NCI-H524 (cell line): ENCODE measurements at regions not wholly inside any gene's neighbourhood (a gene's known extent, or its start where the extent isn't known, plus 50 kb on each side); places are given as distances from the start of the nearest gene placed in this dataset.

ENCODE experiments used
- DNase-seq, 2 experiments: peaks; one replicate each; lab custom pipeline; 2025; lab: John Stamatoyannopoulos, UW

DNA sequence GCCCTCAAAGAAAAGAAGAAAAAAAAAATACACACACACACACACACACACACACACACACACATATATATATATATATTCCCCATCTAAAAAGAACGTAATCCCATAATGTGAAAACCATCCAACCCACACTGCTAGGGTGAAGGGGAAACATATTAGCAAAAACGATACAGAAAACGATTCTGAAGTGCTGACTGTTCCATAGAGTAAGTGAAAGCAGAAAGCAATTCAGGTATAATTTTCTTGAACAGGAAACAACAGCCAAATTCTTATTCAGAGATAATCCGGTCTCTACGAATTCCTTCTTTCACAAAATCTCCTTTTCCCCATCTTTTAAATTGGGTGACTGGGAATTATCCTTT lies 393.5 kb downstream of the NOVA1 start:
- no peak for DNase-seq

DNA sequence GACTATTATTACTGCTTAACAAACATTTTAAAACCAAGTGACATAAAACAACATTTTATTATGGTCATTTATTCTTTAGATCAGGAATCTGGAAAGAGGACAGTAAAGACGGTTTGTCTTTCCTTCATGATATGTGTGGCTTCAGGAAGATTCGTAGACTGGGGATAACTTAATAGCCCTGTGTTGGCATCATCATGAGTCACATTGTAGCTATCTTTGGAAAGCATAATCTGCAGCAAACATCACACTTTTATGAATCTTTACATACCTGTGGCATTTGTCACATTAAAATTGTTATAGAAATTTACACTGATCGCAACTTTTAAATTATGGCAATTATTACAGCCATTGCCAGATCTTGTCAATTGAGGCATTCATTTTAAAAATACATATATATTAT lies 397.1 kb downstream of the NOVA1 start:
- DNase-seq, result no peak

DNA sequence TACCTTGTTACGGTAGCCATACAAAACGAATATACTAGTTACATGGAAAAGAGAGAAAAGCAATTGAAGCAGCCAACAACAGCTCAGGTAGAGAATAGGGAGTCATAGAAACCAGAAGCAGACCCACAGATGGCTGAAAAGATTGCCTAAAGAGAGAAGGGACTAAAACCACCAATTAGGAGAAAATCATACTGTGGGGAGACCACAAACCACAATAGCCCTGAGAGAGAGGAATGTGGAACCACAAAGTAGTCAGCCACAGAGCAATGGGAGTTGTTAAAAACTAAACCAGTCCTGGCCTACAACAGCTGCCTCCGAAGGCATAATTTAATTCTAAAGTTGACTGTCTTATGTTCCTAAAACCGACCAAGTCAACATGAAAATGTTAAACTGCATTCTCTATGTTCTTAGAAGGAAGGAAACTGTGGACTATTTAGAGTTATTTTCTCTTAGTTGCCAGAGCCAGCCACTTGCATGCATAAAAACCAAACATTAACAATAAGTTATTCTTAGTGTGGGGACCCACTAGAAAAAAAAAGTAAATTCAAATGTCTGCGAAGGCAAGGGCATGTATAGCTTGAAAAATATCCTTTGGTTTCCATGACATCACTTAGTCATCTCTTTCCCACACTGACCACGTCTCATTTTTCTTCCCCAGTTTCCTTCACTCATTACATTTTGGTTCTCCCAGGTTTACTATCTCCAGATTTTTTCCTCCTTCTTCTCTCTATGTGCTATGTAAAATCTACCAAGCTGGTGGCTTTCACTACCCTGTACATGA lies 398.1 kb downstream of the NOVA1 start:
- no peak for DNase-seq

DNA sequence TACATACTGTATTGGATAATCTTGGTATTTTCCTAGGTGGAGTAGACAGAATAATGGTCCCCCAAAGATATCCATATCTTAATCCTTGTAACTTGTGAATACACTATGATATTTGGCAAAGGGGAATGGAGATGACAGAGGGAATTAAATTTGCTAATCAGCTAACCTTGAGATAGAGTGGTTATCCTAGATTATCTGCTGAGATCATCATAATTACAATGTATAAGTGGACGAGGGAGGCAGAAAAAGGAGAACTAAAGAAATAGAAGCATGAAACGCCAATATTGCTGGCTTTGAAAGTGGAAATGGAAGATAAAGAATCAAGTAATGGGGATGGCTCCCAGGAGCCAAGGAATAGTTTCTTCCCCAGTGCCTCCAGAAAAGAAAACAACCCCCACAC lies 398.7 kb downstream of the NOVA1 start:
- no peak for DNase-seq

DNA sequence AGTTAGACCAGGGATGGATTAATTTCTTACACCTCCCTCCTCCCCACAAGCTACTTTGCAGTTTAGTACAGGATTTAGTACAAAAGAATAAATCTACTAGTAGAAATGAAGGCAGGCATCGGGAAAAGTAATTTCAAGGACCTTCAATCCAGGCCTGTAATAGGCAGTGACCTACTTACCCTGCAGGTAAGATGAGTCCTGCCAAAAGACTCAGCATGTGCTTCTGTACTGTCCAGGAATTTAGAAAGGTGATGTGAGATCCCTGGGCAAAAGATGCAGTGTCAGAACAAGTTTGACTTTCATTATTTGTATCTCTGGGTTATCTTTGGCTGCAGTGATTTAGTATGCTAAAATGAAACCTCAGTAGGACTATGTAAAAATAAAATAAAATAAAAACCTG lies 403.0 kb downstream of the NOVA1 start:
- no peak for DNase-seq

DNA sequence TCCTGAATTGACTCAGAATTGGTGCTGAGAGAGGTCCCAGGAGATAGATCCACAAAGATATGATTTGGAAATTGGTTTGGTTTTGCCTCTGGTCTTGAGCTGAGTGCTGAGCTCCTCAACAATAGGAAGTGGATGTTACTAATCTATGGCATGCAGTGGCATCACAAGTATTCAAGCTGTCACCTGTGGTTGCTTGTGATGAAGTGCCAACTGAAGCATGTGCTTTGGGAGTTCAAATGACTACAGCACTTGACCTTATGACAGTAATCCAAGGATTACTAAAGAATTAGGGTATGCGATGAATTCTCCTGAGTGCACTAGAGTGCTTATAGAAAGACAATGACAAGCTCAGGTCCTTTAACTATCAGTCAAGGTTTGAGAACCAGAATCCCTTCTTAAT lies 406.2 kb downstream of the NOVA1 start:
- DNase-seq, result peak; percentile 95 to 98

DNA sequence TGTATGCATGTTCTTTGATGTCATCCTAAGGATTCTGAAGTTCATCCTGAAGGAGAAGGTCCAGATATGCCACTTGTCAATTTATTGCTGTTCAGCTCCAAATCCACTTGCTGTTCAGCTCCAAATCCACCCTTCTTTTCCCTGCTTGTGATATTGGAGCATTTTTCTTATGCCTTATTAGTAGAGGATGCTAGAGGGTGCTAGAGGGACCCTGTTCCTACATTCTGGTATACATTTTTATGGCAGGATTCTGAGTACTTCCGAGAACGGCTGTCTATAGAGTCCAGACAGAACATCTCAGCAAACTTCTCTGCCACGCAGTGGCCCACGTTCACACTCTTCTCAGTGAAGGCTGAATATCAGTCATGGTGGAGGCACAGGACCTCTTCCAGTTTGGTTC lies 406.7 kb downstream of the NOVA1 start:
- peak in 1 of 2 experiments; percentile 44 for DNase-seq

DNA sequence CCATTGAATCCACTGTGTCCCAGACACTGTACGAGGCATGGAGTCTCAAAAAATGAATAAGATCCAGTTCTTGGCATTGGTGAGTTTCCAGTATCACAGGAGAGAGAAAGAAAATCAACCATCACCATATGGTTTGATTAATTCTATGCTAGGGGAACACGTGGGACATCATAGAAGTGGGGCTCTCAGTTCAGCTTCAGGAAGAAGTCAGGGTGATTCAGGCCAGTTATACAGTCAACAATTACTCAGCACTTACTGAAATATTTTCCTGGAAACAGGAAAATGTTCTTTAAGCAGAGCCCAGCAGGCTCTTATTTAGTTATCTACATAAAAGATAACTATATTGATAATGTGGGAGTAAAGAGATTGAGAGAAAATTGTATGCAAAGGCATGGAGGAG lies 407.2 kb downstream of the NOVA1 start:
- DNase-seq, result no peak

DNA sequence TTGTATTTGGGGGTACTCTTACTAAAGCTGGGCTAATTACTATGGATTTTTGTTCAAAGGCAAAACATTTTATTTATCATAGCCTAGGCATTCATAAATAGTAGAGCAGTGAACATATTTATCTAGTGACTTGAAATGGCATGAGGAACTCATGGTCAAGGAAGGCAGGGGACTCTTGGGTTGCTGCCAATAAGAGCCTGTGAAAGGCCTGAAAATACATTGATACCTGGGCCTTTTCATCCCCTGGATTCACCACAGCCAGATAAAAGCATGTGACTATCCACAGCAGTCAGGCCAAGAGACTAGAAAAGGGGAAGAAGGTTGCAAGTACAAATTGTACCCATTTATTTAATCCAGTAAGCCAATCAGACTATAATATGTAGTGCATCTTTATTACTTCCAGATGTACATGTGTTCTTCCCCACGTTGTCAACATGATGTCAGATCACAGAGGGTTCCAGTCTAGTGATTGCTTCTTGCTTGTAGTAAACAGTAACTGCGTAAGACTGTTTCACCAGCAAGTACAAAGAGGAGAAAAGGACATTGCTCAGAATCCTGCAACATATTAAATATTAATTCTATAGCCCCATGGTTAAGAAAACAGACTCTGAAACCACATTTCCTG lies 409.7 kb downstream of the NOVA1 start:
- DNase-seq, result no peak

DNA sequence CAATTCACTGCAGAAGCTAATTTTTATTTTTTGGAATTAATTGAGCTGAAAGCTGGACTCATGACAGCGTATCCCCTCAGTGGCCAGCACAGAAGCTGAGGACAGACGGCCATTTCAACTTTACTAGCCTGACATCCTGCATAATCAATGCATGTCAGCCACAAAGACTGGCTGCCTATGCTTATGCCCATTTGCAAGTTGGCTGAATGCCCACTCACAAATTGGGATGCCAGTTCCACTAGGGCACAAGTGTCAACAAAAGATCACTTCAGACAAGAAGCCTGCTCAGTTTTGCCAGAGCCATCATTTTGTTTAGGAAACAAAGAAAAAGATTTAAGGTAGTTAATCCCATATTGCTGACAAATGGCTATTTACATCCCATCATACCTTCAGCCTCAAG lies 417.6 kb downstream of the NOVA1 start:
- DNase-seq, result peak in 1 of 2 experiments; percentile 11

DNA sequence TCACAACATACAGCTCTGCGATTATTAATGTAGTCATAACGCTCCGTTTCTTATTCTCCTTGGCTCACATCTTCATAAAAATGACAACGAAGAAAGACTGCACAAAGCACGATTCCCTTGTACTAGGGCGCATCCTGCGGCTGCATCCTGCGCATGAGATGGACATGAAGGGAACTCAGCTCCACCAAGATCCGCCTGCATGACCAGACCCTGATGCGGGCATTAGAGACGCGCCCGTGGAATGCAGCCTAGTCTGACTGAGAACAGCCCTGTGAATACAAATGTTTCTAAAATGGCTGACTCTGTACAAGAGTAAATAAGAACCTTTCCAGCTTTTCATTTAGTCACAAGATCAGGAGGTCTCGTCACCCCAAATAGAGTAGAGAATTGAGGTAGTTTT lies 422.2 kb downstream of the NOVA1 start:
- no peak for DNase-seq

DNA sequence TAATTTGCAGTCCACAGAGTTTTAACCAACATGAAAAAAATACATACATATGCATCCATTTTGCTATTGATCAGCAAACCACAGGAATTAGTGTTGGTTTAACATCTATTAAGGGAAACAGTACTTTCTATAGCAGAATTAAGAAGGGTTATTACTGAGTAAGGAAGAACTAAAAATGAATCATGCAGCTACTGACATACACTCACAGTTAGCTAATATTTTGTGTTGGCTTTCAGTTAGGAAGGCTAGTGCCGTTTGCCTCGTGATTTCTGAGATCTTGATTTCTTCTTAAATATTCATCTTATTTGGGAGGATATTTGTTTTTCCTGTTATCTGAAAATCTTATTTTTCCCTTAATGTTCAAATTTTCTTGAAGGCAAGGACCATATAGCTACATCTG lies 423.4 kb downstream of the NOVA1 start:
- DNase-seq, result no peak

DNA sequence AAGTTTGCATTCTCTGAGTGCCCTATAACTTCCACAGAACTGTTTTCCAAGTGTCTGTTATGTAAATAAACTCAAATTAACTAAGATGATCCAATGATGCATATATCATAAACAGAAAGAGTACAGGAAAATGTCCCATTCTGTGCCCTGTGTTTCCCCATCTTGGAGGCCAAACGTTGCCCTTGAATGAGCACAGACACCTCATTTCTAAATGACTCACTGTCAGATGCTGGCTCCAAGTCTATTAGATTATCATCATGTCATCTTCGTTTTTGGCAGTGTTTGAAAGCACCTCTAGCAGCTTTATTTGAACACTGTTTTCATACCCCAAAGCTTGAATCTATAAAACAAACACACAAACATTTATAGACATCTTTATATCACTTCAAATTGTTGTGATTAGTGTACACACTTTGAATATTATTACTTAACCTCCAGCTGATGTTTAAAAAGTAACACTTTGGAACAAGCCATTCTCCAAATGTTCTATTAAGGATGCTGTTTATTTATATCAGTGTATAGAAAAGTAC lies 424.2 kb downstream of the NOVA1 start:
- no peak for DNase-seq

DNA sequence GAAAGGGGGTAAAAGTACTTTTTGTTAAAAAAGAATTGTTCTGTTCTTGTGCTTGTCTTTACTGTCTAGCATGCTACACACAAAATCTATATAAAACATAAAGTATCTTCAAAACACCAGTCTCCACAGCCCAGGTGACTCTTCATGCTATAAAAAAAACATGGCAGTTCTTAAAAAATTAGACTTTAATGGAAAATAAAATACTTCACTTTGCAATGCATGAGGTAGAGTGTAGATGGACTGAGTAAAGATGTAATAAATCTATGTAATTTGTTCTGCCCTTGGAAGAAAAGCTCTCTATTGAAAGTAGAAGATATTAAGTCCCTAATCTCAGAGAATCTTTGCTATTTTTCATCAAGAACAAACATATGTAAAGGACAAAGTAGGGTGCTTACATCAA lies 425.4 kb downstream of the NOVA1 start:
- no peak for DNase-seq

DNA sequence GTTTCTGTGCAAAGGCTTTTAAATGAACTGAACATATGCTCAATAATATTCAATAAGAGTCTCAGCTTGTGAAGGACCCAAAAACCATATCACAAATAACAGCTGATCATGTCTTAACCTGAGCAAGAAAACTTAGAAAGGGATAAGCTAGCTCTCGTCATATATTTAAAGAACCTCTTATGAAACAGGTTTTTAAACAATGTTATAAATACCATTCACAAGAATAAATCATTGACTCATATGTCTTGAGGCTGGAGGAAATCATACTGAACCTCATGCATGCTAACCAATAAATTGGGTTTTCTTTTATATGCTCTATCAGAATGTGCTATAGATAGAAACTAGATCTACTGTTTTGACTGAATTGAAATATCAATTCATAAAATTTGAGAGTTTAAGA lies 426.9 kb downstream of the NOVA1 start:
- peak in 1 of 2 experiments; percentile 35 for DNase-seq

DNA sequence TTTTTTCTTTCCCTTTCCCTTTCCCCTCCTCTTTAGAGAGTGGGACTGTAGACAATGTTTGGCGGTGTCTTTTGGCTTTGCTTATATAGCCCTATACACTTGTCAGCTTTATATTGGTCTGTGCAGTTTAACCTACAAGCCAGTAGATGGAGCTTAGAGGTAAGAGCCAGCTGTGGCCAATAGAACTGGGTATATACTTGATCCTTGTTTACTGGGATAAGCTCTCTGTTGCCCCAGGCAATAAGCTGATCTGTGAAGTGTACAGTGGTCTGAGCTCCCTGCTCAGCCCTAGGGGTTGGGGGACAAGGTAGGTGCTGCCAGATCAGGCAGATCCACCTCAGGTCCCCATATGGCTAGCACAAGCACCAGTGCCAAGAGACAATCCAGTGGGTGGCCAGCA lies 434.1 kb downstream of the NOVA1 start:
- peak; percentile 70 to 87 for DNase-seq

DNA sequence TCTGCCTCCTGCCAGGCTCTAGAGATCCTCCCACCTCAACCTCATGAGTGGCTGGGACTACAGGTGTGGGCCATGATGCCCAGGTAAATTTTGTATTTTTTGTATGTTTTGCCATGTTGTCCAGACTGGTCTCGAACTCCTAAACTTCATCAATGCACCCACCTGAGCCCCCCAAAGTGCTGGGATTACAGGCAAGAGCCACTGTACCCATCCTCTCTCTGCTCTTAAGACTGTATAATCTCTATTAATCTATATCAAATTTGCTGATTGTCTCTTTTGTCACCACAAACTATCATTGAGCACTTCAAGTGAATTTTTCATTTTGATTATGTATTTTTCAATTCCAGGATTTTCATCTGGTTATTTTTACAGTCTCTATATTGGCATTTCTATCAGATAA lies 440.3 kb downstream of the NOVA1 start:
- DNase-seq, result no peak

DNA sequence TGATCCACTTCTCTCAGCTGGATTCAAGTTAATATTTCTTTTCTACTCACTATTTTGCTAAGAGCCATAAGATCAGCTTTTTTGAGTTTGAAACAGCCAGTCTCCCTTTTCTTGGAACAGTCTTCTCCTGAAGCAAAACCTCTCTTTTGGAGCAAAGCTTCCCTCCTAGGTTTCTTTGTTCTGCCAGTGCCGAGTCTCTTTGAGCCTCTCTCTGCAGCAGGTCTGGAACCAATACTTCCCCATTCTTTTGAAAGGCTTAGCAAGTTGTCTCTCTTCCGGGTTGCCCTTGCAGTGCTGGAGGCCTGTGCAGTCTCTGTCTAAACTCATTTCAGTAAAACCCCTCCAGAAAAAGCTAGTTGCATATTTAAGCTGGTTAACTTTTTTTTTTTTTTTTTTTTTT lies 454.8 kb downstream of the NOVA1 start:
- DNase-seq, result no peak

DNA sequence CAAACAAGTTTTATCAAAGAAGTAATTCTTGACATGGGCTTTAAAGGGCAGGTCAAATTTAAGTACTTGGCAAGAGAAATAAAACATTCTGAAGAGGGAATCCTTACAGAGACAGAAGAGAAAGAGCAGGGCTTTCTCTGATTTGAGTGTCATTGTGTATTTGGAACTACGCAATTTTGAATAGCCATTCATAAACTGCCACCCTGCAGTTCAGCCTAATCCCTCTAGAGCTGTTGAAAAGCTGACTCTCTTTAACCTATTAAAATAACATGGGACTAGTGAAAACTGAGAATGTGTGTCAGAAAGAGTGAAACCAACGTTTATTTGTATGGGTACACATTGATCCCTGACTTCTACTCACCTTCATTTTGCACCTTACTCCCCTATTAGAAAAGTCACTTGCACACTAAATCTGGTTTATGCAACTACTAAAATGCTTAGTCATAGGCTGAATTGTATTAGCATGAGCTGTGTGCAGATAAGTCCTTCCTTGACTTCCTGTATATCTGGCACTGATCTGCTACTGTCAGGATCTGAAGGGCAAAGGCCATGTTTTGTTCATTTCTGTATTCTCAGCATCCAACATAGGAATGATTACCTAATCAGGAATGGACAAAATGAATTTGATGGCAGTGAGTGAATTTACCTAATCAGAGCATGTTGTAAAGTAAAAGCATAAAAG lies 458.9 kb downstream of the NOVA1 start:
- DNase-seq, result peak in 1 of 2 experiments; percentile 10

DNA sequence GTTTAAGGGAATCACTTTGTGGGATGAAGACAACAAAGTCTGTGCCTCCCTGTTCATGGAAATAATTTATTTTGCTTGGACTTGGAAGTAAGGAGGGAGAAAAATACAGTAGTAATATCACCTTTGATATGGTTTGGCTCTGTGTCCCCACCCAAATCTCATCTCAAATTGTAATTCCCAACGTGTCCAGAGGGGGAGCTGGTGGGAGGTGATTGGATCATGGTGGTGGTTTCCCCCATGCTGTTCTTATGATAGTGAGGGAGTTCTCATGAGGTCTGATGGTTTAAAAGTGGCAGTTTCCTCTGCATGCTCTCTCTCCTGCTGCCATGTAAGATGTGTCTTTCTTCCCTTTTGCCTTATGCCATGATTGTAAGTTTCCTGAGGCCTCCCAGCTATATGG lies 460.7 kb downstream of the NOVA1 start:
- DNase-seq, result no peak

DNA sequence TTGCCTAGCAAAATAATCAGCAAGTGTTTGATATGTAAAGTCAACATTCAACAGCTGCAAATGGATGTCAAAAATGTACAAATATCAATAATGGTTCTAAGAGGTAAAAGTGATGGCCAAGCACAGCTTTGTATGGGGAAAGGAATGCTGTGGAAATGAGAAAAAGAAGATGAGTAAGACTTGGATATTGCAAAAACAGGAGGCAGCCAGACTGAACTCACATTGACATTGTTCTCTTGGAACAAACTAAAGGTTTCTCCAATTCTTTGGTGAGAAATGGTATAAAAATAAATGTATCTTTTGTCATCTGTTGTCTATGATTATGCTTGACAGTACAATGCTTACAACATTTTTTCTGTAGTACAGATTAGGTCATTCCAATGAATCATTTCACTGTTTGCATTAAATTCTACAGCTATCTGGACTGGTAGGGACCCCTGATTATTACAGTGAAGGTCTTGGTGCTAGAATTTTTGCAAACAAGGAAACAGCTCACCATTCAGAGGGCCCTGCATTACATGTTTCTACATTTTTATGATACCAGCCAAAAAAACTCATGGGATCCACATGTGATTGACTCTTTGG lies 465.7 kb downstream of the NOVA1 start:
- no peak for DNase-seq

DNA sequence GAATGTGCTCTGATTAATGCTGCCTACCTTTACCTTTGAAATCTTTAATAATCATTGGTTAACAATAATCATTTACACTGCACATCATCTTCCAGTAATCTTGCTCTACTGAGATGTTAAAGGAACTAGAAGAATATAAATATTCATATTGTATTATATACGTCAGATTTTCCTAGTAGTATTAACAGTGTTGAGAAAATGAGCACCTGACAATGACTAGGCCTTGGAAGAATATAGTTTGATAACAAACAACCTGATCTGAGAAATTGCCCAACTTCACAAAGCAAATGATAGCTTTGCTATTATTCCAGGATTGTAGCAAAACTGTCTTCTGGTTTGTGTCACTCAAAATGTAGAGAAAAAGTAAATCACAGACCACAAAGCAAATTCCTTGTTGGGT lies 467.1 kb downstream of the NOVA1 start:
- no peak for DNase-seq
